ENCODE measurements at regions not wholly inside any gene's neighbourhood (a gene's known extent, or its start where the extent isn't known, plus 50 kb on each side); places are given as distances from the start of the nearest gene placed in this dataset.

- TF ChIP-seq GATA3 (IDR thresholded peaks at IDR 0.05; ENCODE audit: low read depth, low read length) (no peak), GATA2 (IDR thresholded peaks at IDR 0.05; ENCODE audit: low read depth, low read length) (no peak)
Measured at GRCh38 chr5:155679530-155679929, 647.4 kb upstream of the SGCD start.

Measured in SH-SY5Y (cell line).